RCC 7860 (cell line): ENCODE measurements at regions not wholly inside any gene's neighbourhood (a gene's known extent, or its start where the extent isn't known, plus 50 kb on each side); places are given as distances from the start of the nearest gene placed in this dataset.

ENCODE experiments used
- DNase-seq: peaks from one replicate; pipeline ENCODE4 v3.0.0-alpha.2; 2015; ENCODE audit warnings: low spot score
- FAIRE-seq: peaks from 2 replicates; lab custom pipeline; 2012; peaks lifted over from hg19 to GRCh38; lab: Jason Lieb, UNC

DNA sequence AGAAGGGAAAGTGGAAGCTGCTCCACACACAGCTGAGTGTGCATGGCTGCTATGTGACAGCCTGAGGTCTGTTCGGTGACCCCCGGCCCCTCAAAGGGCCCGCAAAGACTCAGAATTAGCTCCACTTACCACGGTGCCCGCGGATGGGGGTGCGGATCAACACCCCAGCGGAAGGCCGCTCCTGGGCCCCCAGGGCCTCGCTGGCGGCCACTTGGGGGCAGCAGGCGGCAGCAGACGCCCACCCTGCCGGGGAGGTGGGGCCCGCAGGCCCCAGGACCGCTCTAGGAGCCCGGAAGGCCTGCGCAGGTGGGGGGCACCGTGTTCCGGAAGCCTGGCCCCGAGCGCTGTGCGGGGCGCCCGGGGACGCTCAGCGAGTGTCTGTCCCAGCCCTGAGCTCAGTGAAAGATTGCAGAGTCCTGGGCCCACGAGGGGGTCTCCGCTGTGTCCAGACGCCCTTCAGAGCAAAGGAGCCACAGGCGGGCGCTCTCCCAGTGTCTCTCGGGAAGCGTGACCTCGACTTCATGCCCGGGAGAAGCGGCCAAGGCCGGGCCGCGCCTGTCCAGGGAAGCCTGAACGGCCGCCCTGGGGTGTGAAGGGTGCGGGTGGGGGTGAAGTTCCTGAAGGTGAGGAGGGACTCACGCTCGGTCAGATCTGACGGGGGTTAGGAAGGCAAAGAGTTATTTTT, 118.7 kb downstream of the VAPA start:
- DNase-seq = no peak
- FAIRE-seq = no peak

DNA sequence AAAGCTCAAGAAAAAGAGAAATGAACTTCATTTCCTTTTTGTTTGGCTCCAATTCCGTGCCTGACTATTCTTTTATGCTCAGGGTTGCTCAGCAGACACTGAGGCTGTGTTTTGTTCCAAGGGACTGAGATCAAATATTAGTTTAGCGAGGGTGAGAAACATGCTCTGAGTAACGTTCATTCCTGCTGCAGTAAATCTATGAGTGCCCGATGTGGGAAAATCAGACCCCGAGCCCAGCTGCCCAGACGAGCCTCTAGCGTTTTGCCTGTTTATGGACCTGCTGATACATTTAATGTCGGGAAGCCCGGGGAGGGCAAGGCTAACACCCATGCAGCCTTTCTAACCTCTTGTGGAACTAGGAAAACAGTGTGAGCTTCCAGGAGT, 119.2 kb downstream of the VAPA start:
- FAIRE-seq = no peak
- no peak for DNase-seq

DNA sequence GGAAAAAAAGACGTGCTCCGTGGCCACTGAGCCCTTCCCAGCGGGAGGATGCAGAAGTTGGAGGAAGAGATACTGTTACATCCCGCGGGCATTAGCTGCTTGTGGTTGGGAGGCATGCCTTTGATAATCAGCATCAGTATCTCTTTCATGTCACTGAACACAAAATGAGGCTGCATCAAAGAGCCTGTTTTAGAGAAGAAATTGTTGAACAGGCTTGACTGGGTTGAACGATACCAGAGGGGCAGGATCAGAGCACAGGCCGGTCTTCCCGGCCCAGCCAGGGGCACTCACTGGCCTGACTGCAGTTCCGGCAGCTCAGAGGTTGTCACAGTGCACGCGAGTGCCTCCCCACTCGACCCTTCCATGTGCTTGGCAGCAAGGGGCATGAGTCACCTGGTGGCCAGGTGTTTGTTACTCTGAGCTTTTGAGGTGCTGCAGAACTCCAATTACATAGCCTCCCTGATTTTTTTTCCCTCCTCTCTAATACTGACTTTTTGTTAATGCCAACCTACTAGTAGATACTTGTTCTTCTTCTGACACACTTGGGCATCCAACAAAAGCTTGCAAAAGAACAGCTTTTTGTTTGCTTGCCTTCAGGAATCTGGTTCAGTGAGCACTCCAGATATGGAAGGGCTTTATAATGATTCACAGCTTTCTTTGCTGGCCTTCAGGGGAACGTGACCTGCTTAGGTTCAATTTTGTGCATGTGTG, 121.6 kb downstream of the VAPA start:
- FAIRE-seq (no peak), DNase-seq (no peak)

DNA sequence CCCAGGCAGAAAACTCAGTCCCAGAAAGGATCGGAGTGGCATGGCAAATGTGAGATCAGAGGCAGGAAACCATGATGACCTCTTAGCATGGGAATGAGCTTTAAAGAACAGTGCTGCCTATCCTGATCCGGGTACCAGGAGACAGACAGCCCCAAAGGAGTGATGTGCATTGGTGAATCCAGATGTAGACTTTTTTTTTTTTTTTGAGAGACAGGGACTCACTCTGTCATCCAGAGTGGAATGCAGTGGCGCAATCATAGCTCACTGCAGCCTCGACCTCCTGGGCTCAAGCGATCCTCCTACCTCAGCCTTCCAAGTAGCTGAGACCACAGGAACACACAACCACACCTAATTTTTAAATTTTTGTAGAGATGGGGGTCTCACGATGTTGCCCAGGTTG, 122.7 kb downstream of the VAPA start:
- FAIRE-seq = no peak

GRCh38 chr18:10037181-10037580, 123.4 kb downstream of the VAPA start:
- FAIRE-seq = no peak
- no peak for DNase-seq

More for the DNA sequence above, 122.7 kb downstream of the VAPA start:
- DNase-seq = no peak

DNA sequence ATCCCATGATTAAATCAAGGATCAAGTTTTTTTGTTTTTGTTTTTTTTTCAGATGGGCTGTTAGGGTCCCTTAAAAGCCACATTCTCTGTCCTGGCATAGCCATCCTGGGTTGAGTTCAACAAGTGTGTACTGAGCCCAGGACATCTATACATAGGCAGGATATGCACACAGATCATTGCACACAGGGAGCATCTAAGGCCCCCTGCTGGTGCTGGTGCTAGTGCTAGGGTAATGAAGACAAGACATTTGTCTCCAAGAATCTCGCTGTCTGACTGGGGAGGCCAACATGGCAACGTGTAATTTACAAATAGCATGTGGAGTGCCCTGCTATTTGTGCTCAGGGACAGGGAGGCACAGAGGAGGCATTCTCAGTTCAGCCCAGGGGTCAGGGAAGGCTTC, 124.5 kb downstream of the VAPA start:
- no peak for FAIRE-seq
- no peak for DNase-seq

- FAIRE-seq = no peak
- no peak for DNase-seq
Observed at GRCh38 chr18:10040287-10041011, 126.6 kb downstream of the VAPA start.

DNA sequence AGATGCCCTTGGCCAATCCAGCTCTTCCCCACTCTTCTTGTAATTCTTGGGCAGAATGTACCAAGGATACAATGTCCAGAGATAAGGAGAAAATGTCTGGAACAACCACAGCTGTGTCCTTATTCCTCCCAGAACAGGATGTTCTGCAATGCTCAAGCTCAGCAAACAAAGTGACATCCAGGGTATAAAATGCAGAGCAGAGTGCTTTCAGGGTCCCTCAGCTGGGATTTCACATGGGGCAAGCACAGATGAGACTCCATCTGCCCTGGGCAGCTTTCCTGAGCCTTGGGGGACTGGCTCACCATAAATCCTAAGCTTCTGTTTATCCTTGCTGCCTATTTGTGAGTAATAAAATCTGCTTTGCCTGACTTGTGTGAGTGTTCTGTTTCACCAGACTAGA, 127.4 kb downstream of the VAPA start:
- no peak for FAIRE-seq

DNA sequence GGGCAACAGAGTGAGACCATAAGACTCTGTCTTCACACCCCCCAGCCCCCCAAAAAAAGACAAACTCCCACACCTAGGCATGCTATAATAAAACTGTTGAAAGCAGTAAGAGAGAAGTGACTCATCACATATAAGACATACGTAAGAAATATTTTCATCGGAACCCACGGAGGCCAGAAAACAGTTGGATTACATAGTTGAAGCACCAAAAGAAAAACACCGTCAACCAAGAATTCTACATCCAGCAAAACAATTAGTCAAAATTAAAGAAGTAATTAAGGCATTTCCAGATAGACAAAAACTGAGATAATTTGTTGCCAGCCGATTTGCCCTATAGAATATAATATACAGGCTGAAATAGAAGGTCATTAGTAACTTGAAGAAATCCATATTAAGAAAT, 128.7 kb downstream of the VAPA start:
- FAIRE-seq (no peak), DNase-seq (no peak)

More for the DNA sequence above, 127.4 kb downstream of the VAPA start:
- DNase-seq = no peak

DNA sequence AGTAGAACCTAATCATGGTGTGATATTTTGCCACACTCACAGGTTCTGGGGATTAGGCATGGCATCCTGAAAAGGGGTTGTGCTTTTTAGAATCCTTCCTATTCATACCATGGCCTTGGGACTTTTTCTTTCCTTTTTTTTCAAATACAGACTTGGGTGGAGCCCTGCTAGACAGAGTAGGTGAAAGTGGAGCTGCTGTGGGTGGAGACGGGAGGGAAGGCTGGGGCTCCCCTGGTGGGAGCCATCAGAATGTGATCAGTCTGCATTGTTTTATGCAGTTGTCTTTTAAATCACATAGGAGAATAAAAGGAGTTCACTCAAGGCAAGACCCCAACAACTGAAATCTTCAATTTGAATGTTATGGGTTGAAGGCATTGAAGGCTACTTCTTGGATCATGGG, 130.2 kb downstream of the VAPA start:
- FAIRE-seq (no peak), DNase-seq (no peak)

- FAIRE-seq (no peak), DNase-seq (no peak)
Observed at GRCh38 chr18:10045296-10045891, 131.6 kb downstream of the VAPA start.

DNA sequence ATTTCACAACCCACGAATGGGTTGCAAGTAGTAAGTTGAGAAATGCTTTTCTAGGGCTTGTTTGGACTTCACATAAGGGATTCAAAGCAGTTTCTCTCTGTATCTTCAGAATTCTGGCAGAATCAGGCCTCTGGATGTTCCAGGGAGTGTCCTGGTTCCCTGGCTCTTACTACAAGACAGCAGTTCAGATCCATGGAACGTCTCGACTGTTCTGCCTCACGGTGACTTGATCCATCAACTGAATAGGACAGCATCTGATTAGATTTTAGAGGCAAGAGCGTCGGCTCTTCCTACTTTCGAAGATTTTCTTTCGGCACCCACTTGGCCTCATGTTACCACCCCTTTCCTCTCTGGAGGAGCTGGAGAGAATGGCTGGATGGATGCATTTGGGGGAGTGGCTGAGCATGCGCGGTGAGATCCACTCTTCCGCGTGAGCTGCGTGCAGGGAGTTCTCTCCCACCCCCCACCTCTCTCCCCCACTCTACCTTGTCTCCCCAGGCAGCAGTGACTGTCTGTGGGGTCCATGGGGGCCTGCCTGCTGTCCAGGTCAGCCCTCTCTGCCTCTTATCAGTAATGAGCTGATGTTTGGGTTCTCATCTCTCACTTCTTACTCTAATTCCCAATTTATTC, 132.5 kb downstream of the VAPA start:
- FAIRE-seq (no peak), DNase-seq (no peak)

DNA sequence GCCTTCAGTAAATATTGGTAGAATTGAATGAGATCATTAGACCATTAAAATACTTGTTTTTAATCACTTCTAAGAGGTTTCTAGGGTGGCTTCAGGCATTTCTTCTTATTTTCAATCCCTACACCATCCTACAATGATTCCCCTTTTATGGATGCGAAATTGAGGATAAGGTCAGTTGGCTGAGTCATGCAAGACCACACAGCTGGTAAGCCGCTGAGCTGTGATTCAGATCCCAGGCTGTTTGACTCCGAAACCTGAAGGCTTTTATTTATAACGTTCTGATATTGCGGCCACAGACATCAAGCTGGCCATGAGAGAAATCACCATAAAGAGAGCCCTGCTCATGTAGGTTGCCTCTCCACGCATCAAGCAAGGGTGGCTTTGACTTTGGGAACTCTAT, 133.4 kb downstream of the VAPA start:
- FAIRE-seq (no peak), DNase-seq (no peak)

DNA sequence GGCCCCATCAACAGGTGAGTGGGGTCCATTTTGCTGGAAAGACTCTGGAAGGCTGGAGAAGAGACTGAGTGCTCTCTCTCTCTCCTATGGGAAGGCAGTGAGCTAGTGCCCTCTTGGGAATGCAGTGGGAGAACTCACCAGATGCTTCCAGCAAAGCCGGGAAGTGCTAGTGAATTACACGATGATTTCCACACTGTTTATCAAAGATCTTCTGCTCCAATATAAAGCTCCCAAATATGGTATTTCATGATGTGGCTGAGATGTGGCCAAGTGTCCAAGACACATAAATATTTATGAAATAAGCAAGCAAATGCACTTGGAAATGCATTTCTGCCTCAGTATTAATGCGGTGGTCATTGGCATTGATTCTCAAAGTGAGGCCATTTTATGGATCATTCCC, 135.9 kb downstream of the VAPA start:
- DNase-seq (no peak), FAIRE-seq (no peak)

DNA sequence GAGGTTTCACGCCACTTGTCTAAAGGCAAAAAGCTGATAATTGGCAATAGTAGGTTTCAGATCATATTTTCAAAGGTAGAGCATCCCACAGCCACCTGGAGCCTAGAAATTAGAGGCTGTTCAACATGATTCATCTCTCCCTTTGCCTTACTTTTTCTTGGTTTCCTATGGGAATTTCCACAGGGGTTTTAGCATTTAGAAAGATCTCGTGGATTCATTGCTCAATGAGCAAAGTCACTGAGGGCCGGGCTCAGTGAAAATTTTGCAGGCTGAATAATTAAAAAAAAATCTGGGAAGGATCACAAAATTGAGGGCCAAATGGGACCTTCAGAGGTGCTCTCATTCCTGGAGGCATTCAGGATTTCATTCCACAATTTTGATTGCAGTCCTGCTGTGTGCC, 137.1 kb downstream of the VAPA start:
- FAIRE-seq (no peak), DNase-seq (no peak)

DNA sequence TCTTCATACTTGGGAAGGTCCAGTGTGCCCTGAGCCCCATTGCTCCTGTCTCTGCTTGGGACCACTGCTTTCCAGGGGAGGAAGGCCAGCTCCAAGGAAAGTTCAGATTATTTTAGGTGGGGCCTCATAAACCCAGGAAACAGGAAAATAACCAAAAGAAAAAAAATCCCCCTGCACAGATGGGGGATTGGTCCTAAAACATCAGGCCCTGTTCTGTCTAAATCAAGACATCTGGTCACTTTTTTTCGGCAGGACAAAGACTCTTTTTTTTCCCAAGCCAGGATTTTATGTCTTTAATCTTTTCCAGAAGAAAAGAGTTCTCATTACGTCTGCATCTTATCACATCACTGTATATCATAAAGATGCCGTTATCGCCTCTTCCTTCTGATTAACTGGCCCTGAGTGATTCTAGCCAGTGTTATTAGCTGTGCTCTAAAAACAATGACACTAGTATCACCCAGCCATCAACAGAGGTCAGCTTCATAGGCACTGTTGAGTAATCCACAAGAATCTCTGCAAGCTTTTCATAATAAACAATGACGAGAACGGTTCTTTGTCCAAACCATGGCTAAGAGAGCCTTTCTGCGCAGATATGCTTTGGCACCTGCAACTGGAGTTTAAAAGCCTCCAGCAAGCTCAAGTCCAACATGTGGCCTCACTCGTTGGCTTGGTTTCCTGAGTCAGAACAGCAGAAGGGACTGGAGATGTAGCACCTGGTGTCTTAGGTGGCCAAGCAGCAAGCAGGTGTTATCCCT, 138.2 kb downstream of the VAPA start:
- DNase-seq = no peak
- no peak for FAIRE-seq

- FAIRE-seq (no peak), DNase-seq (no peak)
Observed at GRCh38 chr18:10052871-10053270, 139.1 kb downstream of the VAPA start.

GRCh38 chr18:10053861-10054260, 140.0 kb downstream of the VAPA start:
- no peak for DNase-seq
- no peak for FAIRE-seq

DNA sequence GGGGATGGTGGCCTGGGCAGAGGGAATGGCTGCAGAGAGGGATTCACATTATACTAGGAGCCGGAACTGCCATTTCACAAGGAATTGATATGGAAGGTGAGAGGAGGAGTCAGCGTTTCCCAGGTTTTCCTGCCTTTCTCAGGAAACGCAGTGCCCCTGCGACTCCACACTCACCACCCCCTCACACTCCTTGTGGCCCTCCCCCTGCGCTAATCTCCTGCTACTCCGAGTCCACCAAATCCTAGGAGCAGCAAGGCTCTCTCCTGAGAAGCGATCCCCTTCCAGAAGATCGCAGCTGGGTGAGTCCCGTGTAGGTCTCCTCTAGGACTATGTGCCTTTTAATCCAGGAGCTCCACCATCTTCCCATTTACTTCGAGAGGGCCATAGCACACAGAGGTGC, 140.6 kb downstream of the VAPA start:
- DNase-seq (no peak), FAIRE-seq (no peak)

DNA sequence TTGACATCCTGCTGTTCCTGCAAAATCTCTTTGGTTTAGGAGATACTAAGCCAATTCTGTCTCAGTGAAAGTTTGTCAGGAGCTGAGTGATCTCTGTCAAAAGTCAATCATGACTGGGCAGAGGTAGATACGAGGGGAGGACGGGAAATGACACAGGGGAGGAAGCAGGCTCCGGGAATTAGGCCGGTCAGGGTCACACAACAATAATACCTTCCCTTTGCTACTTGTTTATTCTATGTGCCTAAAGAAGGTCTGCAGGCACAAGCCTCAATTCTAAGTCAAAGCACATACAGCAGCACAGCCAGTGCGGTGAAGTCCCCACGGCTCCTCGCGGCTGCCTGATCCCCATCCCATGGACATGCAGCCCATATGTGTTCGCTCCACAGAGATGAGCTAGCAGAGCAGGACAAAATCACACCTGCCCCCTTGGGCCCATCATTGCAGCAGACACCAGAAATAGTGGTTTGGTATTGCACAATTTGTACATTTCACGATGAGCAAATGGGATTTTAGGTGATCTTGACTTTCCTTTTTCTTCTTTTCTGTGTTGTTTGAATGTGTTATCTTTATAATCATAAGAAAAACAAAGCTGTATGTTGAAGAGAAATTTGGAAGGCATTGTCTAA, 141.4 kb downstream of the VAPA start:
- FAIRE-seq = no peak

More for the DNA sequence above, 141.4 kb downstream of the VAPA start:
- no peak for DNase-seq
